GM23248 (cell line): ENCODE measurements at regions not wholly inside any gene's neighbourhood (a gene's known extent, or its start where the extent isn't known, plus 50 kb on each side); places are given as distances from the start of the nearest gene placed in this dataset.

ENCODE experiments used
- DNase-seq: peaks from one replicate; pipeline ENCODE4 v3.0.0-alpha.2; 2015
- H2AFZ ChIP-seq: fragments of 200-600 bp; sonication (generic); 2 replicates; pipeline ENCODE4 v1.6.1; 2016; ENCODE audit warnings: antibody characterized with exemption
- H3F3A ChIP-seq: fragments of 200-600 bp; sonication (generic); 2 replicates; pipeline ENCODE4 v1.6.1; 2016; ENCODE audit warnings: mild to moderate bottlenecking, antibody characterized with exemption, mixed run types; ENCODE audit not compliant: insufficient read depth
- H3K27ac ChIP-seq: fragments of 200-600 bp; sonication (generic); 2 replicates; pipeline ENCODE4 v1.5.1; 2016; ENCODE audit warnings: mild to moderate bottlenecking
- H3K27me3 ChIP-seq: fragments of 200-600 bp; sonication (generic); replicated peaks from 2 replicates; pipeline ENCODE4 v1.6.1; 2016; ENCODE audit warnings: mild to moderate bottlenecking; ENCODE audit not compliant: insufficient read depth
- H3K36me3 ChIP-seq: fragments of 200-600 bp; sonication (generic); 2 replicates; pipeline ENCODE4 v1.6.1; 2016; ENCODE audit warnings: low read depth, mild to moderate bottlenecking
- H3K4me1 ChIP-seq: fragments of 200-600 bp; sonication (generic); 2 replicates; pipeline ENCODE4 v1.6.1; 2016; ENCODE audit warnings: mild to moderate bottlenecking; ENCODE audit not compliant: insufficient read depth
- H3K4me2 ChIP-seq: fragments of 200-600 bp; sonication (generic); one replicate; pipeline ENCODE4 v1.6.1; 2016; ENCODE audit warnings: mild to moderate bottlenecking; ENCODE audit not compliant: unreplicated experiment
- H3K4me3 ChIP-seq: fragments of 200-600 bp; sonication (generic); 2 replicates; pipeline ENCODE4 v1.5.1; 2016; ENCODE audit warnings: mild to moderate bottlenecking
- H3K79me2 ChIP-seq: fragments of 200-600 bp; sonication (generic); 2 replicates; pipeline ENCODE4 v1.6.1; 2016; ENCODE audit warnings: mild to moderate bottlenecking; ENCODE audit not compliant: insufficient read depth
- H3K9ac ChIP-seq: fragments of 200-600 bp; sonication (generic); 2 replicates; pipeline ENCODE4 v1.6.1; 2016; ENCODE audit warnings: mild to moderate bottlenecking
- H3K9me2 ChIP-seq: fragments of 200-600 bp; sonication (generic); 2 replicates; pipeline ENCODE4 v1.6.1; 2016; ENCODE audit warnings: mixed run types, mild to moderate bottlenecking, moderate library complexity; ENCODE audit not compliant: insufficient read depth
- H3K9me3 ChIP-seq: fragments of 200-600 bp; sonication (generic); one replicate; pipeline ENCODE4 v1.6.1; 2017; ENCODE audit warnings: low read depth
- H4K20me1 ChIP-seq: fragments of 200-600 bp; sonication (generic); 2 replicates; pipeline ENCODE4 v1.6.0; 2016; ENCODE audit not compliant: insufficient read depth
- EZH2 ChIP-seq: fragments of 200-600 bp; sonication (generic); IDR thresholded peaks from 2 replicates; pipeline ENCODE4 v1.6.1; 2018; ENCODE audit warnings: antibody characterized with exemption, mild to moderate bottlenecking; ENCODE audit not compliant: insufficient read depth, poor library complexity, severe bottlenecking
- EZH2phosphoT487 ChIP-seq: fragments of 200-600 bp; sonication (generic); IDR thresholded peaks from 2 replicates; pipeline ENCODE4 v1.6.1; 2018; ENCODE audit warnings: antibody characterized with exemption, moderate library complexity, mild to moderate bottlenecking, low read depth; ENCODE audit not compliant: insufficient read depth
- WGBS, 2 experiments: methylation state at CpG; one replicate each; pipeline ENCODE4 v1.1.6; 2015 to 2017; ENCODE audit warnings: low lambda C conversion rate in 2 of 2, low coverage in 1 of 2; ENCODE audit errors: missing lambda C conversion rate in 2 of 2; 5-methylcytosine and 5-hydroxymethylcytosine counted together
- in situ Hi-C: fragments of 300-500 bp; cut with MboI; formaldehyde crosslinking; loops from 2 replicates; pipeline ENCODE4 v1.15.0; 2020

DNA sequence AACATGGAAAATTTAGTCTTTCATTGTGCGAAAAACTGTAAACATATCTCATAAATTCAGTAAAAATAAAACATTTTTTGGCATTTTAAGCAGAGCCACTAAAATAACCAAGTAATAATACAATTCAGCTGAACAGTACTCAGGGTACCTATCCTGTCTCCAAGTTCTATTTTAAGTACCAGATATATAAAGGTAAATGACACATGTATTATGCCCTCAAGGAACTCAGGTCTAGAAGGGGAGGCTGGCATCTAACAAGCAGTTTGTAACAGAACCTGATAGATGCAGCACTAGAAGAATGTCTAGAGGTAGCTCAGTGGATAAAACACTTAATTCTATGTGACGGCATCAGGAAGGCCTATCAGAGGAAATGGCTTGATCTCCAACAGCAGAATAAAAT, 112.2 kb downstream of the CRPPA start:
- Histone ChIP-seq H3K27ac (no peak overlapping the region), H3K4me2 (no peak overlapping the region), H3K4me1 (no peaks in the 10 kb centered on the region), H3K9ac (no peak overlapping the region), H3K79me2 (no peaks in the 10 kb centered on the region), H4K20me1 (no peaks in the 10 kb centered on the region), H3K9me3 (no peaks in the 10 kb centered on the region), H2AFZ (no peak overlapping the region), H3F3A (no peaks in the 10 kb centered on the region), H3K9me2 (no peaks in the 10 kb centered on the region; the same call in 1 of the 2 replicates), H3K27me3 (no peaks in the 10 kb centered on the region), H3K36me3 (no peaks in the 10 kb centered on the region), H3K4me3 (no peak overlapping the region)
- in situ Hi-C loops, result no loop called here
- TF ChIP-seq EZH2 (no peak), EZH2phosphoT487 (no peak)
- WGBS, 2 experiments, result 91 to 93% methylated on average over 2 of the region's 2 CpGs
- DNase-seq, result no peak

GRCh38 chr7:16301291-16301690, 120.0 kb downstream of the CRPPA start:
- H3F3A ChIP-seq, result no peaks in the 10 kb centered on the region
- H3K27me3 ChIP-seq, result no peaks in the 10 kb centered on the region
- H3K4me2 ChIP-seq, result no peak overlapping the region
- no peaks in the 10 kb centered on the region for H3K4me1 ChIP-seq
- H3K79me2 ChIP-seq, result no peaks in the 10 kb centered on the region
- DNase-seq, result no peak
- no peak overlapping the region for H3K9ac ChIP-seq
- 87 to 91% methylated on average over 4 of the region's 4 CpGs for WGBS, 2 experiments
- H3K9me3 ChIP-seq, result no peaks in the 10 kb centered on the region
- no peak overlapping the region for H3K27ac ChIP-seq
- no peak overlapping the region for H2AFZ ChIP-seq
- in situ Hi-C loops, result no loop called here
- no peaks in the 10 kb centered on the region for H3K9me2 ChIP-seq
- TF ChIP-seq EZH2phosphoT487 (no peak), EZH2 (no peak)
- H3K4me3 ChIP-seq, result no peak overlapping the region
- no peaks in the 10 kb centered on the region for H4K20me1 ChIP-seq
- H3K36me3 ChIP-seq, result no peaks in the 10 kb centered on the region

DNA sequence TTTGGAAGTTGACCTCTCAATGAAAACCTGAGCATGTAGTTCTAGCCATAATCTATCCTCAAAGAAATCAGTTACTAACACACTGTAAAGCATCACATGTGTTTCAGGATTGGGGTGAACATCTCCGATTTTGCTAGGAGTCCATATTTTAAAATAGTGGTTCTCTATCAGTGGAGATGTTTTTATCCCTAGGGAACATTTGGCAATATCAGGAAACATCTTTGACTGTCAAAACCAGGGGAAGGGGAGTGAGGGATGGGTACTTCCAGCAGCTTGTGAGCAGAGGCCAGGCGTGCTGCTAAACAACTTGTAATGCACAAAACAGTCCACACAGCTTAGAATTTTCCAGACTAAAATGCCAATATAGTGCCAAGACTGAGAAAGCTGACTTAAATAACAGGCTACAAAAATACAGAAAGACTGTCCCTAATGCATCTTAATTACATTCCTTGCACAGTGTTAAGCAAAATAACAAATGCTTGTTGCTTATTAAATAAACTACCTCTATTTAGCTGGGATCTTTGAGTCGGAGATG, 120.9 kb downstream of the CRPPA start:
- H3K4me3 ChIP-seq, result no peak overlapping the region

DNA sequence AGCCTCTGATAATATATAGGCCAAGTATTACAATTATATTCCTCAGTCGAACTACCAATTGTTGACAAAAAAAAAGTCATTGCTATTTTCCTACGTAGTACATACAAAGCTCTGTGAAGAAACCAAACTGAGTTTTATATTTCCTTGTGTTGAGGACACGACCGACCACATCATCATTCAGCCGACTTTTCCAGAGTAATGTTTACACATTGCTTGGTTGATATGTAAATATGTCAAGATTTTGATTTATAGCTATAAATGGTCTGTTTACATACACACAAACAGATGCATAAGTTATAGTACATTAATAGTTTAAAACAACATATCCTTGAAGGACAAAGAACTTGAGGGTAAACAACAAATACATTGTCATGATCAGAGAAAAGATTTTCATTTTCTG, 121.5 kb downstream of the CRPPA start:
- Histone ChIP-seq H2AFZ (no peak overlapping the region), H3K4me1 (no peaks in the 10 kb centered on the region), H3K4me3 (no peak overlapping the region), H3K27ac (no peak overlapping the region), H4K20me1 (no peaks in the 10 kb centered on the region), H3K79me2 (no peaks in the 10 kb centered on the region), H3F3A (no peaks in the 10 kb centered on the region), H3K9me2 (no peaks in the 10 kb centered on the region), H3K9ac (no peak overlapping the region), H3K4me2 (no peak overlapping the region), H3K27me3 (no peaks in the 10 kb centered on the region), H3K36me3 (no peaks in the 10 kb centered on the region), H3K9me3 (no peaks in the 10 kb centered on the region)
- in situ Hi-C loops, result no loop called here
- 83 to 87% methylated on average over 5 of the region's 5 CpGs for WGBS, 2 experiments
- TF ChIP-seq EZH2, result no peak
- DNase-seq, result no peak

More for the DNA sequence above, 120.9 kb downstream of the CRPPA start:
- Histone ChIP-seq H3K9ac (no peak overlapping the region), H3F3A (no peaks in the 10 kb centered on the region), H3K27ac (no peak overlapping the region), H3K4me2 (no peak overlapping the region), H3K36me3 (no peaks in the 10 kb centered on the region), H3K9me2 (no peaks in the 10 kb centered on the region), H3K79me2 (no peaks in the 10 kb centered on the region), H3K4me1 (no peaks in the 10 kb centered on the region), H2AFZ (no peak overlapping the region), H3K9me3 (no peaks in the 10 kb centered on the region), H4K20me1 (no peaks in the 10 kb centered on the region), H3K27me3 (no peaks in the 10 kb centered on the region)
- WGBS, 2 experiments, result 92 to 95% methylated on average over 3 of the region's 3 CpGs
- no peak for DNase-seq
- TF ChIP-seq EZH2phosphoT487, result no peak
- in situ Hi-C loops, result no loop called here

GRCh38 chr7:16298221-16298620, 123.1 kb downstream of the CRPPA start:
- Histone ChIP-seq H3K9ac (no peak overlapping the region), H3K27me3 (no peaks in the 10 kb centered on the region), H3K4me2 (no peak overlapping the region), H3K4me1 (no peaks in the 10 kb centered on the region), H3K9me2 (no peaks in the 10 kb centered on the region), H3K27ac (no peak overlapping the region), H3K36me3 (no peaks in the 10 kb centered on the region), H3K79me2 (no peaks in the 10 kb centered on the region), H2AFZ (no peak overlapping the region), H3K9me3 (no peaks in the 10 kb centered on the region), H4K20me1 (no peaks in the 10 kb centered on the region), H3F3A (no peaks in the 10 kb centered on the region), H3K4me3 (no peak overlapping the region)
- in situ Hi-C loops, result no loop called here
- DNase-seq, result no peak
- TF ChIP-seq EZH2 (no peak), EZH2phosphoT487 (no peak)
